C1 segment of cervical spinal cord (tissue), 14 donors: ENCODE measurements at regions not wholly inside any gene's neighbourhood (a gene's known extent, or its start where the extent isn't known, plus 50 kb on each side); places are given as distances from the start of the nearest gene placed in this dataset.
"Not testable (repeated sequence)": the region's sequence is repeated elsewhere in the genome, so short reads cannot be mapped to it uniquely, and the experiment has no call there.

Experiments used
- DNase-seq, 14 donors: peaks; one replicate each; lab custom pipeline; 2025; lab: John Stamatoyannopoulos, UW

GRCh38 chr3:150131663-150132062, 161.0 kb upstream of the PFN2 start:
- no peak for DNase-seq

GRCh38 chr3:150130404-150131100, 159.9 kb upstream of the PFN2 start:
- DNase-seq: no peak

- no peak for DNase-seq
These were observed 158.5 kb upstream of the PFN2 start for GRCh38 chr3:150129166-150129565.

GRCh38 chr3:150128126-150128525, 157.4 kb upstream of the PFN2 start:
- peak in 2 of 14 donors; percentile 4 to 8 for DNase-seq

GRCh38 chr3:150127011-150127490, 156.4 kb upstream of the PFN2 start:
- DNase-seq: no peak

- DNase-seq: no peak
These were observed 153.4 kb upstream of the PFN2 start for GRCh38 chr3:150124142-150124541.

GRCh38 chr3:150123249-150123648, 152.6 kb upstream of the PFN2 start:
- not testable (repeated sequence) for DNase-seq

- no peak for DNase-seq
These were observed 147.5 kb upstream of the PFN2 start for GRCh38 chr3:150118219-150118618.

GRCh38 chr3:150117076-150117475, 146.4 kb upstream of the PFN2 start:
- DNase-seq: no peak

- no peak for DNase-seq
These were observed 145.5 kb upstream of the PFN2 start for GRCh38 chr3:150116196-150116595.

- DNase-seq: no peak
These were observed 144.3 kb upstream of the PFN2 start for GRCh38 chr3:150114873-150115540.

- no peak for DNase-seq
These were observed 143.6 kb upstream of the PFN2 start for GRCh38 chr3:150114273-150114672.

- DNase-seq: no peak
These were observed 139.4 kb upstream of the PFN2 start for GRCh38 chr3:150110097-150110496.

- DNase-seq: no peak
These were observed 136.9 kb upstream of the PFN2 start for GRCh38 chr3:150107429-150108175.

GRCh38 chr3:150106740-150107428, 136.2 kb upstream of the PFN2 start:
- no peak for DNase-seq

- no peak for DNase-seq
These were observed 135.4 kb upstream of the PFN2 start for GRCh38 chr3:150105886-150106612.

GRCh38 chr3:150105025-150105424, 134.3 kb upstream of the PFN2 start:
- no peak for DNase-seq

GRCh38 chr3:150104564-150104963, 133.9 kb upstream of the PFN2 start:
- DNase-seq: no peak

- no peak for DNase-seq
These were observed 130.3 kb upstream of the PFN2 start for GRCh38 chr3:150101016-150101415.

- DNase-seq: no peak
These were observed 127.9 kb upstream of the PFN2 start for GRCh38 chr3:150098621-150099020.

GRCh38 chr3:150097588-150097890, 126.8 kb upstream of the PFN2 start:
- no peak for DNase-seq
